KOPT-K1 (cell line): ENCODE measurements at regions not wholly inside any gene's neighbourhood (a gene's known extent, or its start where the extent isn't known, plus 50 kb on each side); places are given as distances from the start of the nearest gene placed in this dataset.
"Not testable (repeated sequence)": the region's sequence is repeated elsewhere in the genome, so short reads cannot be mapped to it uniquely, and the experiment has no call there.

ENCODE experiments used
- H3K27ac ChIP-seq: fragments of 200-600 bp; sonication (generic); 2 replicates; pipeline ENCODE4 v1.5.1; 2016; ENCODE audit warnings: antibody characterized with exemption, mild to moderate bottlenecking, low read depth, low read length; ENCODE audit not compliant: poor library complexity, severe bottlenecking
- H3K36me3 ChIP-seq: fragments of 200-600 bp; sonication (generic); 2 replicates; pipeline ENCODE4 v1.5.1; 2017; ENCODE audit warnings: antibody characterized with exemption, mild to moderate bottlenecking, low read length, moderate library complexity; ENCODE audit not compliant: insufficient read depth
- H3K9me3 ChIP-seq: fragments of 200-600 bp; sonication (generic); 2 replicates; pipeline ENCODE4 v1.5.1; 2017; ENCODE audit warnings: antibody characterized with exemption, low read length, mild to moderate bottlenecking; ENCODE audit not compliant: insufficient read depth, poor library complexity, severe bottlenecking

DNA sequence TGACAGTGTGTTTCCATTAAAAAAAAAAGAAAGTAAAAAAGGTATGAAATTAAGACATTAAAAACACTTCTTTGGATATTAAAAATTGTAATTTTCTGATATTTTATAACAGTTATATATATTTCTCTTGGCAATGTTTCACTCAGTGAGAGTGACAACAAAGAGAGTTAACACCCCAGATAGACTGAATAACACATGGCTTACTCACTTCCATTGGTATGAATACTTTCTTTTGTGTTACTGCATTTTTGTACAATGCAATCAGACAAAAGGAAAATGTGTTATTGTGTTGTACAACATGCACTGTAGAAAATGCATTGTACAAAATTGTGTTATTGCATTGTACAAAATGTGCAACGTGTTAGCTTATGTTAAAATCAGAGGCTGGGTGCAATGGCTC lies 676.6 kb upstream of the AMELY start:
- H3K9me3 ChIP-seq, H3K36me3 ChIP-seq, H3K27ac ChIP-seq: not testable (repeated sequence)

DNA sequence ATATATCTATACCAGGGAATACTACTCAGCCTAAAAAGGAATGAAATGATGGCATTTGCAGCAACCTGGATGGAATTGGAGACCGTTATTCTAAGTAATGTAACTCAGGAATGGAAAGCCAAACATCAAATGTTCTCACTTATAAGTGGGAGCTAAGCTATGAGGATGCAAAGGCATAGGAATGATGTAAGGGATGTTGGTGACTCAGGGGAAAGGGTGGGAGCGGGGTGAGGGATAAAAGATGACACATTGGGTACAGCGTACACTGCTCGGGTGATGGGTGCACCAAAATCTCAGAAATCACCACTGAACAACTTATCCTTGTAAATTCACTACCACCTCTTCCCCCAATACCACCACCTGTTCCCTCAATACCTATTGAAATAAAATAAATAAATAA lies 651.0 kb upstream of the AMELY start:
- no peak overlapping the region for H3K27ac ChIP-seq
- H3K36me3 ChIP-seq, result no peaks in the 10 kb centered on the region
- H3K9me3 ChIP-seq, result no peaks in the 10 kb centered on the region

- Histone ChIP-seq H3K9me3 (no peaks in the 10 kb centered on the region), H3K27ac (no peak overlapping the region), H3K36me3 (no peaks in the 10 kb centered on the region)
These were observed 646.1 kb upstream of the AMELY start for GRCh38 chrY:7557675-7558074.

DNA sequence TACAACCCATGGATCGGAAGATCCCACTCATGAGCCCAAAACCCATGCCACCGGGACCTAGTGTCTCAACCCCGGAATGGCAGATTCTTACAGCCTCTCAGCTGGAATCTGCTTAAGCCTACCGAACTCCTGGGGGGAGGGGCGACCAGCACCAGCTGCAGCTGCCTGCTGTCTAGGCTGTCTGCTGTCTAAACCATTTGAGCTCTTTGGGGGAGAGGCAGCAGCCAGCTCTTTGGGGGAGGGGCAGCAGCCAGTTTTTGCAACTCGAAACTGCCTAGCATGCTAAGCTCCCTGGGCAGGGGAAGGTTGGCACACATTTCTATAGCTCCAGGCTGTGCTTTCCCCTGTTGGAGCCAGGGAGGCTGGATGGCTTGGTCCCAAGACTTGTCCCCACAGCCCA lies 643.5 kb upstream of the AMELY start:
- no peaks in the 10 kb centered on the region for H3K36me3 ChIP-seq
- no peaks in the 10 kb centered on the region for H3K9me3 ChIP-seq
- no peak overlapping the region for H3K27ac ChIP-seq

- Histone ChIP-seq H3K27ac (no peak overlapping the region), H3K36me3 (no peaks in the 10 kb centered on the region), H3K9me3 (no peaks in the 10 kb centered on the region)
These were observed 633.5 kb upstream of the AMELY start for GRCh38 chrY:7545060-7545459.

- no peaks in the 10 kb centered on the region for H3K9me3 ChIP-seq
- no peaks in the 10 kb centered on the region for H3K36me3 ChIP-seq
- no peak overlapping the region for H3K27ac ChIP-seq
These were observed 632.7 kb upstream of the AMELY start for GRCh38 chrY:7544172-7544770.

- H3K36me3 ChIP-seq, result no peaks in the 10 kb centered on the region
- no peaks in the 10 kb centered on the region for H3K9me3 ChIP-seq
- no peak overlapping the region for H3K27ac ChIP-seq
These were observed 632.0 kb upstream of the AMELY start for GRCh38 chrY:7543506-7543905.

- no peak overlapping the region for H3K27ac ChIP-seq
- H3K9me3 ChIP-seq, result no peaks in the 10 kb centered on the region
- no peaks in the 10 kb centered on the region for H3K36me3 ChIP-seq
These were observed 630.8 kb upstream of the AMELY start for GRCh38 chrY:7542256-7542858.

- Histone ChIP-seq H3K27ac (no peak overlapping the region), H3K36me3 (no peaks in the 10 kb centered on the region), H3K9me3 (no peaks in the 10 kb centered on the region)
These were observed 617.8 kb upstream of the AMELY start for GRCh38 chrY:7529396-7529795.

DNA sequence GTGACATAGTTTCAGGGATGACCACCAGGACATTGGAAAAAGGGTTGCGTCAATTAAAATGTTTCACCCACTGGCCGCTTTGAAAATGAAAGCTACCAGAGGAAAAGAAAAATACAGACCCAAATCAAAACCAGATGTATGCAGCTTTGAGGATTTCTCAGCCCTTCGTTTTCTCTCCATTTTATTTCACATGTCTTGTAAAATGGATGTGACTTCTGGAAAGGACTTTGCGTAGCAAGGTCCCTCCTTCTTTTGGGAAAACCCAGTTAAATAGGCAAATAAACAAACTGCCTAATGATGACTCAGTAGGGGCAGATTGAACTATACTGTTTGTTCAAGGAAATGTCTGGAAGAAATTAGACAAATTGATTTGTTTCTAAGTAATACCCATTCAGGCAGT lies 616.0 kb upstream of the AMELY start:
- not testable (repeated sequence) for H3K36me3 ChIP-seq, H3K27ac ChIP-seq, H3K9me3 ChIP-seq

- H3K27ac ChIP-seq, result no peak overlapping the region
- H3K36me3 ChIP-seq, result no peaks in the 10 kb centered on the region
- H3K9me3 ChIP-seq, result no peaks in the 10 kb centered on the region
These were observed 606.8 kb upstream of the AMELY start for GRCh38 chrY:7518387-7518786.

- Histone ChIP-seq H3K27ac (no peak overlapping the region), H3K9me3 (no peaks in the 10 kb centered on the region), H3K36me3 (no peaks in the 10 kb centered on the region)
These were observed 604.7 kb upstream of the AMELY start for GRCh38 chrY:7516268-7516667.

- Histone ChIP-seq H3K36me3 (no peaks in the 10 kb centered on the region), H3K9me3 (no peaks in the 10 kb centered on the region), H3K27ac (no peak overlapping the region)
These were observed 604.3 kb upstream of the AMELY start for GRCh38 chrY:7515812-7516211.

DNA sequence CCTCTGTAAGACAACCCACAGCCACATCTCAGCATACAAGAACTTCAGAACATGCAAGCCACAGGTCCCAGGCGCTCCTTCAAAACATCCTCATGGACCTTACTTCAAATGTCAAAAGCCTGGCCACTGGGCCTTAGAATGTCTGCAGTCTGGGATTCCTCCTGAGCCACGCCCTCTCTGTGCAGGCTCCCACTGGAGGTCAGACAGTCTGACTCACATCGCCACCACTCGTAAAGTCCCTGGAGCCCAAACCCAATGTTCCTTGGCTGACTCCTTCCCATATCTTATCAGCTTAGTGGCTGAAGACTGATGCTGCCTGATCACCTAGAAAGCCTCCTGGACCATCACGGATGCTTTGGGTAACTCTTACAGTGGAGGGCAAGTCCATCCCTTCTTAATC lies 591.3 kb upstream of the AMELY start:
- Histone ChIP-seq H3K27ac (no peak overlapping the region), H3K9me3 (no peaks in the 10 kb centered on the region)

GRCh38 chrY:7501236-7501635 lies 589.7 kb upstream of the AMELY start:
- H3K9me3 ChIP-seq, result no peaks in the 10 kb centered on the region
- H3K36me3 ChIP-seq, result no peaks in the 10 kb centered on the region
- no peak overlapping the region for H3K27ac ChIP-seq

More for the DNA sequence above, 591.3 kb upstream of the AMELY start:
- no peaks in the 10 kb centered on the region for H3K36me3 ChIP-seq

DNA sequence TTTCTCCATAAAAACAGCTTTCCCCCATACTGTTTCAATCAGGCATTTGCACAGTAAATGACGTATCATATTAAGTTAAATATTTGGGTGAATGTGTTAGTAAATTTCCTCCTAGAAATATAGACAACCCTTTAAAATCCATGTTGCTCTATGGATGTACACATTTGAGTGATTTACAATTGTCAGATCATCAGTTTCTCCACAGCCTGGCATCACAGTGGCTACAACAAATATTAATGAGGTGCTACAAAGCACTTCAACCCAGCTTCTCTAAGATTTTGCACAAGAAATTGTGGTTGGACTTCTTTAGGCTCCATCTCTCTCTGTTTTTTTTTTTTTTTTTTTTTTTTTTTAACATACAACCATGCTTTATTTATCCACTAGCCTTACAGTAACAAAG lies 584.4 kb upstream of the AMELY start:
- Histone ChIP-seq H3K27ac (no peak overlapping the region), H3K9me3 (no peaks in the 10 kb centered on the region)

More for the DNA sequence above, 584.4 kb upstream of the AMELY start:
- no peaks in the 10 kb centered on the region for H3K36me3 ChIP-seq
